GM20000 (cell line): ENCODE measurements at regions not wholly inside any gene's neighbourhood (a gene's known extent, or its start where the extent isn't known, plus 50 kb on each side); places are given as distances from the start of the nearest gene placed in this dataset.

ENCODE experiments used
- DNase-seq: peaks from one replicate; pipeline ENCODE4 v3.0.0; 2012; ENCODE audit warnings: low spot score
- TF ChIP-seq, protein P1 (sequence below): IDR thresholded peaks from 2 replicates; pipeline ENCODE4 v1.5.1; 2012; ENCODE audit warnings: mild to moderate bottlenecking, control low read depth; ENCODE audit errors: extremely low read depth, missing control alignments

- TF ChIP-seq, protein P1, sequence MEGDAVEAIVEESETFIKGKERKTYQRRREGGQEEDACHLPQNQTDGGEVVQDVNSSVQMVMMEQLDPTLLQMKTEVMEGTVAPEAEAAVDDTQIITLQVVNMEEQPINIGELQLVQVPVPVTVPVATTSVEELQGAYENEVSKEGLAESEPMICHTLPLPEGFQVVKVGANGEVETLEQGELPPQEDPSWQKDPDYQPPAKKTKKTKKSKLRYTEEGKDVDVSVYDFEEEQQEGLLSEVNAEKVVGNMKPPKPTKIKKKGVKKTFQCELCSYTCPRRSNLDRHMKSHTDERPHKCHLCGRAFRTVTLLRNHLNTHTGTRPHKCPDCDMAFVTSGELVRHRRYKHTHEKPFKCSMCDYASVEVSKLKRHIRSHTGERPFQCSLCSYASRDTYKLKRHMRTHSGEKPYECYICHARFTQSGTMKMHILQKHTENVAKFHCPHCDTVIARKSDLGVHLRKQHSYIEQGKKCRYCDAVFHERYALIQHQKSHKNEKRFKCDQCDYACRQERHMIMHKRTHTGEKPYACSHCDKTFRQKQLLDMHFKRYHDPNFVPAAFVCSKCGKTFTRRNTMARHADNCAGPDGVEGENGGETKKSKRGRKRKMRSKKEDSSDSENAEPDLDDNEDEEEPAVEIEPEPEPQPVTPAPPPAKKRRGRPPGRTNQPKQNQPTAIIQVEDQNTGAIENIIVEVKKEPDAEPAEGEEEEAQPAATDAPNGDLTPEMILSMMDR: no peak
- no peak for DNase-seq
Observed at GRCh38 chr16:17691899-17692176, 221.1 kb upstream of the XYLT1 start.

- DNase-seq: no peak
- TF ChIP-seq, protein P1: no peak
Observed at GRCh38 chr16:17691106-17691898, 220.5 kb upstream of the XYLT1 start.

- DNase-seq: no peak
- TF ChIP-seq, protein P1: no peak
Observed at GRCh38 chr16:17685447-17685846, 214.7 kb upstream of the XYLT1 start.

DNA sequence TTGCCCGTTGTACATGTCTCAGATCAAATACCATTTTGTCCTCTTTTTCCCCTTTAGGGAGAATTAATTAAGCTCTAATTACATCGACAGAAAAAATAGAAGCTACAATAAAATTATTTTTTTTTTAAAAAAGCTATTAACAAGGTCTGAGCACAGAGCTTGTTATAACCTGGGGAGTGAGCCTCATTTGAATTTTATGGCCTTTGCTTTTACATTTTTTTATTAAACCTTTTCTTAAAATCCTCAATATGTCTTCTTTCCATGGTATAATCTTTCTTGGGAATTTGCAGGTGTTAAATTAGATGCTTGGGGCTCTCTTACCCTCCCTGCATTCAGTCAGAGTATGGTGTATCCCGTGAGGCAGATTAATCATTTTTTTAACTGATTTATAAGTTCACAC, 212.5 kb upstream of the XYLT1 start:
- TF ChIP-seq, protein P1: no peak
- DNase-seq: no peak

GRCh38 chr16:17676171-17676570, 205.4 kb upstream of the XYLT1 start:
- no peak for DNase-seq
- TF ChIP-seq, protein P1: no peak

DNA sequence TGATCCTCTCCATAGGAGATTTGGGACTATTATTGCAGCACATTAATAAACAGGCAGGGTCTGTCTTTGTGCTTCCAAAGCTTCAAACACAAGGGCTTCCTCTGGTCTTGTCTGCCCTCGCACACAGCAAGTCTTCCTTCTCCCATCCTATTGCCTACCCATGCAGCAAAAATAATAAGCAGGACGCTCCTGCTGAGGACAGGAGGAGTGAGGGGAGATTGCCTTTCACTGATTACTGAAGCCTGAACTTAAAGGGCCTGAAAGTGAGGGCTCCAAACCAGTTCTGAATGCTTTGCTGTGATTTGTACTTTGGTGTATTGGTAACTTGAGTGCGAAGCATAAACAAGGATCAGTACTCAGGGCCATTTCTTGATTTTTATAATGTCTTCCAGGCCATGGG, 197.6 kb upstream of the XYLT1 start:
- DNase-seq: no peak

DNA sequence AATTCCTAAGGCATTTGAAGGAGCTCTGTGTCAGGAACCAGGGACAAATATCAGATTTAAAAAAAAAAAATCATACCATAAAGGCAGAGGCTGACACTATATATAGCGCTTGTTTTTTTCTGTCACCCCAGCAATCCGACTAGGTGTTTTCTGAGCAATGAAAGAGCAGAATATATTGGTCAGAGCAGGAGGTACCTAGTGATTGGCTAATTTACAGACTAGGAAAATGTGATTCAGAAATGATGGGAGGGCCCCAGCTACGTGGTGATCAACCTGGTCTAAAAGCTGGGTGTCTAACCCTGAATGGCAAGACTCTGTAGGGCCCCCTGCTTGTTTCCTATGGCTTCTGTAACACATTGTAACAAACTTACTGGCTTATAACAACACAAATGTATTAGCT, 195.5 kb upstream of the XYLT1 start:
- TF ChIP-seq, protein P1: no peak
- no peak for DNase-seq

More for the DNA sequence above, 197.6 kb upstream of the XYLT1 start:
- TF ChIP-seq, protein P1: no peak
